A673 (cell line): ENCODE measurements at regions not wholly inside any gene's neighbourhood (a gene's known extent, or its start where the extent isn't known, plus 50 kb on each side); places are given as distances from the start of the nearest gene placed in this dataset.

Experiments
- EZH2 ChIP-seq: fragments of 200-600 bp; sonication (generic); IDR thresholded peaks from 2 replicates; pipeline ENCODE4 v1.6.1; 2017; ENCODE audit warnings: borderline replicate concordance, low read depth, mild to moderate bottlenecking, mixed read lengths, antibody characterized with exemption, low read length; ENCODE audit not compliant: poor library complexity, severe bottlenecking
- TF ChIP-seq, protein P1 (sequence below): fragments of 300-800, 200-600 bp; sonication (generic); conservative IDR thresholded peaks from 2 replicates; pipeline ENCODE4 v1.5.1; 2017; ENCODE audit warnings: low read depth, mild to moderate bottlenecking, antibody characterized with exemption, low read length, moderate library complexity, mixed read lengths

DNA sequence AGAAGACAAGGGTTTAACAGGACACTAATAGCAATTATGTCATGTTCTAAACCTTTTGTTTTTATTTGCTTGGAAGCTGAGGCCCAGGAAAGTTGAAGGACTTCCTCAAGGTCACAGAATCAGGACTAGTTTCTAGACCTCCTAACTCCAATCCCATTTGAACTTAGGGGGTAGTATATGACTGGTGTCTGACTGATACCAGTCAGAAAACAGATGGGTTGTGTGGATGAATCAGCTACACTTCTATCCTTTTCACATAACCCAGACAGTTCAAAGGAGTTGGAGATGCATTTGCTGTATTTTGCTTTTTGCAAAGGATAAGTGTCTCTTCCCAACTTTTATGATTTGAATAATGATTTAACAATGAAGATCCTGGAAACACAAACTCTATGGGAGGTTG is 322.5 kb downstream of the HLX start:
- TF ChIP-seq, protein P1, sequence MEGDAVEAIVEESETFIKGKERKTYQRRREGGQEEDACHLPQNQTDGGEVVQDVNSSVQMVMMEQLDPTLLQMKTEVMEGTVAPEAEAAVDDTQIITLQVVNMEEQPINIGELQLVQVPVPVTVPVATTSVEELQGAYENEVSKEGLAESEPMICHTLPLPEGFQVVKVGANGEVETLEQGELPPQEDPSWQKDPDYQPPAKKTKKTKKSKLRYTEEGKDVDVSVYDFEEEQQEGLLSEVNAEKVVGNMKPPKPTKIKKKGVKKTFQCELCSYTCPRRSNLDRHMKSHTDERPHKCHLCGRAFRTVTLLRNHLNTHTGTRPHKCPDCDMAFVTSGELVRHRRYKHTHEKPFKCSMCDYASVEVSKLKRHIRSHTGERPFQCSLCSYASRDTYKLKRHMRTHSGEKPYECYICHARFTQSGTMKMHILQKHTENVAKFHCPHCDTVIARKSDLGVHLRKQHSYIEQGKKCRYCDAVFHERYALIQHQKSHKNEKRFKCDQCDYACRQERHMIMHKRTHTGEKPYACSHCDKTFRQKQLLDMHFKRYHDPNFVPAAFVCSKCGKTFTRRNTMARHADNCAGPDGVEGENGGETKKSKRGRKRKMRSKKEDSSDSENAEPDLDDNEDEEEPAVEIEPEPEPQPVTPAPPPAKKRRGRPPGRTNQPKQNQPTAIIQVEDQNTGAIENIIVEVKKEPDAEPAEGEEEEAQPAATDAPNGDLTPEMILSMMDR, result no peak
- no peak for TF ChIP-seq EZH2
